ENCODE measurements at regions not wholly inside any gene's neighbourhood (a gene's known extent, or its start where the extent isn't known, plus 50 kb on each side); places are given as distances from the start of the nearest gene placed in this dataset.

GRCh38 chr7:10192074-10192473, 781.6 kb upstream of the PHF14 start:
- TF ChIP-seq RAD21 (conservative IDR thresholded peaks at IDR 0.05) (no peak), CTCF (IDR thresholded peaks at IDR 0.05; ENCODE audit: poor library complexity, severe bottlenecking) (no peak)

All from neural cell (in vitro differentiated cells).